ENCODE measurements at regions not wholly inside any gene's neighbourhood (a gene's known extent, or its start where the extent isn't known, plus 50 kb on each side); places are given as distances from the start of the nearest gene placed in this dataset.
"Not testable (repeated sequence)": the region's sequence is repeated elsewhere in the genome, so short reads cannot be mapped to it uniquely, and the experiment has no call there.

GRCh38 chr10:9137368-9137767 is 1082.9 kb downstream of the GATA3 start:
- no peak for DNase-seq (ENCODE audit: low read depth in 4 of 4, low spot score in 2 of 4)

GRCh38 chr10:9138829-9139228 is 1084.3 kb downstream of the GATA3 start:
- DNase-seq (ENCODE audit: low read depth in 4 of 4, low spot score in 2 of 4), result not testable (repeated sequence)

GRCh38 chr10:9140373-9140772 is 1085.9 kb downstream of the GATA3 start:
- DNase-seq (ENCODE audit: low read depth in 4 of 4, low spot score in 2 of 4), result peak in 1 of 4 donors; percentile 23

- no peak for DNase-seq (ENCODE audit: low read depth in 4 of 4, low spot score in 2 of 4)
These were observed 1093.0 kb downstream of the GATA3 start for GRCh38 chr10:9147475-9147874.

GRCh38 chr10:9149134-9149533 is 1094.6 kb downstream of the GATA3 start:
- DNase-seq (ENCODE audit: low read depth in 4 of 4, low spot score in 2 of 4), result no peak

GRCh38 chr10:9153057-9153456 is 1098.6 kb downstream of the GATA3 start:
- DNase-seq (ENCODE audit: low read depth in 4 of 4, low spot score in 2 of 4), result not testable (repeated sequence)

- DNase-seq (ENCODE audit: low read depth in 4 of 4, low spot score in 2 of 4), result no peak
These were observed 1103.2 kb downstream of the GATA3 start for GRCh38 chr10:9157656-9158055.

GRCh38 chr10:9158675-9159074 is 1104.2 kb downstream of the GATA3 start:
- no peak for DNase-seq (ENCODE audit: low read depth in 4 of 4, low spot score in 2 of 4)

- no peak for DNase-seq (ENCODE audit: low read depth in 4 of 4, low spot score in 2 of 4)
These were observed 1105.8 kb downstream of the GATA3 start for GRCh38 chr10:9160275-9160674.

- DNase-seq (ENCODE audit: low read depth in 4 of 4, low spot score in 2 of 4), result no peak
These were observed 1109.2 kb downstream of the GATA3 start for GRCh38 chr10:9163699-9164098.

- DNase-seq (ENCODE audit: low read depth in 4 of 4, low spot score in 2 of 4), result no peak
These were observed 1112.3 kb downstream of the GATA3 start for GRCh38 chr10:9166770-9167169.

GRCh38 chr10:9172276-9172675 is 1117.8 kb downstream of the GATA3 start:
- DNase-seq (ENCODE audit: low read depth in 4 of 4, low spot score in 2 of 4), result no peak

GRCh38 chr10:9175200-9175599 is 1120.7 kb downstream of the GATA3 start:
- DNase-seq (ENCODE audit: low read depth in 4 of 4, low spot score in 2 of 4), result no peak

GRCh38 chr10:9183197-9183880 is 1128.9 kb downstream of the GATA3 start:
- DNase-seq (ENCODE audit: low read depth in 4 of 4, low spot score in 2 of 4), result not testable (repeated sequence)

- DNase-seq (ENCODE audit: low read depth in 4 of 4, low spot score in 2 of 4), result no peak
These were observed 1133.7 kb downstream of the GATA3 start for GRCh38 chr10:9188022-9188810.

GRCh38 chr10:9189448-9189847 is 1135.0 kb downstream of the GATA3 start:
- no peak for DNase-seq (ENCODE audit: low read depth in 4 of 4, low spot score in 2 of 4)

- DNase-seq (ENCODE audit: low read depth in 4 of 4, low spot score in 2 of 4), result no peak
These were observed 1138.6 kb downstream of the GATA3 start for GRCh38 chr10:9193120-9193519.

- DNase-seq (ENCODE audit: low read depth in 4 of 4, low spot score in 2 of 4), result no peak
These were observed 1140.9 kb downstream of the GATA3 start for GRCh38 chr10:9195385-9195784.

GRCh38 chr10:9198611-9199010 is 1144.1 kb downstream of the GATA3 start:
- DNase-seq (ENCODE audit: low read depth in 4 of 4, low spot score in 2 of 4), result no peak

GRCh38 chr10:9205558-9205957 is 1151.1 kb downstream of the GATA3 start:
- DNase-seq (ENCODE audit: low read depth in 4 of 4, low spot score in 2 of 4), result no peak

- peak; percentile 39 to 71 (median 48) for DNase-seq (ENCODE audit: low read depth in 4 of 4, low spot score in 2 of 4)
These were observed 1154.8 kb downstream of the GATA3 start for GRCh38 chr10:9209105-9209798.

Data from left renal cortex interstitium (tissue), 4 donors.